Upper lobe of right lung (tissue), 1 donor: ENCODE measurements at regions not wholly inside any gene's neighbourhood (a gene's known extent, or its start where the extent isn't known, plus 50 kb on each side); places are given as distances from the start of the nearest gene placed in this dataset.

ENCODE experiments used
- ATAC-seq: fragments of 200-7000 bp; cut with Tn5 transposase; one replicate; pipeline ENCODE4 v1.9.1; 2020; ENCODE audit warnings: mild to moderate bottlenecking, moderate library complexity
- DNase-seq: peaks from one replicate; pipeline ENCODE4 v3.0.0-alpha.2; 2020
- H3K27ac ChIP-seq: fragments of 200-600 bp; one replicate; pipeline ENCODE4 v1.8.0; 2022
- H3K27me3 ChIP-seq: fragments of 200-600 bp; one replicate; pipeline ENCODE4 v1.8.0; 2022; ENCODE audit warnings: mild to moderate bottlenecking
- H3K36me3 ChIP-seq: fragments of 200-600 bp; one replicate; pipeline ENCODE4 v1.8.0; 2022
- H3K4me1 ChIP-seq: fragments of 200-600 bp; one replicate; pipeline ENCODE4 v1.8.0; 2022
- H3K4me3 ChIP-seq: fragments of 200-600 bp; one replicate; pipeline ENCODE4 v1.8.0; 2022; ENCODE audit warnings: mild to moderate bottlenecking
- H3K9me3 ChIP-seq: fragments of 200-600 bp; one replicate; pipeline ENCODE4 v1.8.0; 2022
- CTCF ChIP-seq: fragments of 200-600 bp; IDR thresholded peaks from one replicate; pipeline ENCODE4 v1.8.0; 2022; ENCODE audit warnings: antibody characterized with exemption
- intact Hi-C: fragments of 100-400 bp; cut with DNase I; formaldehyde crosslinking; loops from one replicate; pipeline ENCODE4 v1.11.0; 2022
- donor health status: DM: no; HTN: yes; CAD: no; lungs with severe emphysema.

GRCh38 chr4:159455675-159456237 is 352.9 kb downstream of the RAPGEF2 start:
- no peak for DNase-seq
- H3K4me3 ChIP-seq, result no peak overlapping the region
- TF ChIP-seq CTCF, result peak; percentile 59
- ATAC-seq, result peak; percentile 52
- intact Hi-C loops, result no loop called here
- H3K27me3 ChIP-seq, result no peaks in the 10 kb centered on the region
- H3K4me1 ChIP-seq, result no peaks in the 10 kb centered on the region
- no peaks in the 10 kb centered on the region for H3K36me3 ChIP-seq
- H3K9me3 ChIP-seq, result no peaks in the 10 kb centered on the region
- no peak overlapping the region for H3K27ac ChIP-seq

- DNase-seq, result no peak
Measured at GRCh38 chr4:159460371-159460770, 357.5 kb downstream of the RAPGEF2 start.

GRCh38 chr4:159463235-159463634 is 360.4 kb downstream of the RAPGEF2 start:
- ATAC-seq (no peak), DNase-seq (no peak)
- no peak for TF ChIP-seq CTCF
- H3K27ac ChIP-seq, result no peak overlapping the region
- peaks cover 2% of the 10 kb centered on the region for H3K9me3 ChIP-seq
- intact Hi-C loops, result no loop called here
- H3K4me3 ChIP-seq, result no peak overlapping the region
- no peaks in the 10 kb centered on the region for H3K27me3 ChIP-seq
- H3K36me3 ChIP-seq, result no peaks in the 10 kb centered on the region
- no peaks in the 10 kb centered on the region for H3K4me1 ChIP-seq

More at GRCh38 chr4:159460371-159460770, 357.5 kb downstream of the RAPGEF2 start:
- no peak overlapping the region for H3K4me3 ChIP-seq
- H3K27ac ChIP-seq, result no peak overlapping the region
- intact Hi-C loops, result no loop called here
- no peaks in the 10 kb centered on the region for H3K36me3 ChIP-seq
- no peak for ATAC-seq
- no peaks in the 10 kb centered on the region for H3K4me1 ChIP-seq
- peaks cover 2% of the 10 kb centered on the region for H3K9me3 ChIP-seq
- no peak for TF ChIP-seq CTCF
- H3K27me3 ChIP-seq, result no peaks in the 10 kb centered on the region

DNA sequence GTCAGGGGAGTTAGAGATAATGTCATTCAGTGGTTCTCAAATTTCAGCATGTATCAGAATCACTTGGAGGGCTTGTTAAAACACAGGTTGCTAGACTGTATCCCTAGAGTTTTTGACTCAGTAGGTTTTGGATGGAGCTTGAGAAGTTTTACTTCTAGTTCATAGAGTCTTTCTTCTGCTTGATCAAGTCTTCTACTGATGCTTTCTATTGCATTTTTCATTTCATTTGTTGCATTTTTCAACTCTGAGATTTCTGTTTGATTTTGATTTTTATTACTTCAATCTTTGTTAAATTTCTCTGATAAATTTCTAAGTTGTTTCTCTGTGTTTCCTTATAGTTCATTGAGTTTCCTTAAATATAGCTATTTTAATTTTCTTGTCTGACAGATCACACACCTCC is 361.4 kb downstream of the RAPGEF2 start:
- no peaks in the 10 kb centered on the region for H3K36me3 ChIP-seq
- no peaks in the 10 kb centered on the region for H3K4me1 ChIP-seq
- H3K4me3 ChIP-seq, result no peak overlapping the region
- H3K27me3 ChIP-seq, result no peaks in the 10 kb centered on the region
- DNase-seq, result no peak
- H3K9me3 ChIP-seq, result peaks cover 2% of the 10 kb centered on the region
- H3K27ac ChIP-seq, result no peak overlapping the region
- no peak for TF ChIP-seq CTCF
- intact Hi-C loops, result no loop called here
- ATAC-seq, result no peak

- H3K27ac ChIP-seq, result no peak overlapping the region
- ATAC-seq (no peak), DNase-seq (no peak)
- H3K27me3 ChIP-seq, result no peaks in the 10 kb centered on the region
- TF ChIP-seq CTCF, result no peak
- no peaks in the 10 kb centered on the region for H3K4me1 ChIP-seq
- H3K4me3 ChIP-seq, result no peak overlapping the region
- H3K36me3 ChIP-seq, result no peaks in the 10 kb centered on the region
- intact Hi-C loops, result no loop called here
- H3K9me3 ChIP-seq, result no peaks in the 10 kb centered on the region
Measured at GRCh38 chr4:159476886-159477285, 374.0 kb downstream of the RAPGEF2 start.

DNA sequence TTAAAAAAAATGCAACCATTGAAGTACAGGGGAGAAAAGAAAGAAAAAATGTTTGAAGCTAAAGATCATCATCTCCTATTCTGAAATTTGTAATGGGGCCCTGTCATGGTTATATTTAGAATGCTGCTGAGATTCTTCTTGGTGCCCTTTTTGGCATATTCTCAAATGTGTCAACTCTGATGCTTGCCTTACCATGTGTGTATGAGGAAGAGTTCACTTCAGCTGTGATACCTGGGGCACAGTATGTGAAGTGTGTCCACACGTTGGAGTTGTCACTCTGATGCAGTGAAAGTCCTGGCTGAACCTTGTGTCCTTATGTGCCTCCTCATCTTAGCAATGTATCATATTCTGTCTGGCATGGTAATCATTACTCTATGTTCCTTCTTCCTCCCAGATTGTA is 377.9 kb downstream of the RAPGEF2 start:
- Histone ChIP-seq H3K27me3 (no peaks in the 10 kb centered on the region), H3K27ac (no peak overlapping the region), H3K4me1 (no peaks in the 10 kb centered on the region), H3K36me3 (no peaks in the 10 kb centered on the region), H3K4me3 (no peak overlapping the region), H3K9me3 (no peaks in the 10 kb centered on the region)
- TF ChIP-seq CTCF, result no peak
- ATAC-seq (no peak), DNase-seq (no peak)
- intact Hi-C loops, result no loop called here
